ENCODE measurements at regions not wholly inside any gene's neighbourhood (a gene's known extent, or its start where the extent isn't known, plus 50 kb on each side); places are given as distances from the start of the nearest gene placed in this dataset.

- no peak for DNase-seq
- no peak overlapping the region for H3K27ac ChIP-seq
- intact Hi-C loops (cut with DNase I; ENCODE audit: low total_unique reads): no loop called here
- 71 to 82% (median 77%) methylated on average over 5 of the region's 5 CpGs for WGBS, 5 donors
- TF ChIP-seq CTCF (IDR thresholded peaks at IDR 0.05) (no peak), POLR2AphosphoS5 (IDR thresholded peaks at IDR 0.05) (no peak), EP300 (IDR thresholded peaks at IDR 0.05) (no peak), POLR2A (IDR thresholded peaks at IDR 0.05) (no peak)
- no peaks in the 10 kb centered on the region for H3K4me1 ChIP-seq
- H3K27me3 ChIP-seq: no peaks in the 10 kb centered on the region
- no peak overlapping the region for H3K4me3 ChIP-seq
- H3K9me3 ChIP-seq: no peaks in the 10 kb centered on the region
- H3K36me3 ChIP-seq: no peaks in the 10 kb centered on the region
Observed at GRCh38 chr5:15440434-15440833, 59.5 kb upstream of the FBXL7 start.

DNA sequence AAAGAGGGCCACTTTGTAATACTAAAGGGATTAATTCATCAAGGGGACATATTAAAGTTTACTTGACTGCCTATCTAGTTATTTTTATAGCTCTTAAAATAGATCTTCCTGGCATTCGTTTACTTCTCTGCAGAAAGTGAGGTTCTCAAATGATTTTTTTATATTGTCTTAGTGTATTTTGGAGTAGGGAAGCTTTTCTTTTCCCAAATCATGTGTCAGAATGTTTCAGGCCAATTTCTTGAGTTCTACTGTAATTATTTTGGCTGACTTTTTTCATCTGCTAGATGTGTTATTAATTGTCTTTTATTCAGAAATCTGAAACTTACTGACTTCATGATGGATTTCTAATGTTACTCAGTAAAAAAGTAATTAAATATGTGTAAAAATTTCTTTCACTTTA is 60.2 kb upstream of the FBXL7 start:
- DNase-seq: no peak
- no peak overlapping the region for H3K27ac ChIP-seq
- H3K4me1 ChIP-seq: no peaks in the 10 kb centered on the region
- no peaks in the 10 kb centered on the region for H3K36me3 ChIP-seq
- TF ChIP-seq POLR2AphosphoS5 (IDR thresholded peaks at IDR 0.05) (no peak), POLR2A (IDR thresholded peaks at IDR 0.05) (no peak), CTCF (IDR thresholded peaks at IDR 0.05) (no peak), EP300 (IDR thresholded peaks at IDR 0.05) (no peak)
- WGBS, 5 donors: 30 to 66% (median 63%) methylated on average over 1 of the region's 1 CpG
- no peaks in the 10 kb centered on the region for H3K9me3 ChIP-seq
- no peaks in the 10 kb centered on the region for H3K27me3 ChIP-seq
- H3K4me3 ChIP-seq: no peak overlapping the region
- intact Hi-C loops (cut with DNase I; ENCODE audit: low total_unique reads): no loop called here

- intact Hi-C loops (cut with DNase I; ENCODE audit: low total_unique reads): no loop called here
- no peak overlapping the region for H3K27ac ChIP-seq
- H3K4me3 ChIP-seq: no peak overlapping the region
- TF ChIP-seq CTCF (IDR thresholded peaks at IDR 0.05) (no peak), POLR2A (IDR thresholded peaks at IDR 0.05) (no peak), POLR2AphosphoS5 (IDR thresholded peaks at IDR 0.05) (no peak), EP300 (IDR thresholded peaks at IDR 0.05) (no peak)
- no peaks in the 10 kb centered on the region for H3K9me3 ChIP-seq
- H3K27me3 ChIP-seq: no peaks in the 10 kb centered on the region
- H3K36me3 ChIP-seq: no peaks in the 10 kb centered on the region
- 84 to 92% (median 90%) methylated on average over 3 of the region's 3 CpGs for WGBS, 5 donors
- no peak for DNase-seq
- H3K4me1 ChIP-seq: no peaks in the 10 kb centered on the region
Observed at GRCh38 chr5:15433709-15434108, 66.3 kb upstream of the FBXL7 start.

GRCh38 chr5:15431923-15432322 is 68.1 kb upstream of the FBXL7 start:
- intact Hi-C loops (cut with DNase I; ENCODE audit: low total_unique reads): no loop called here
- H3K27me3 ChIP-seq: no peaks in the 10 kb centered on the region
- no peaks in the 10 kb centered on the region for H3K9me3 ChIP-seq
- TF ChIP-seq POLR2AphosphoS5 (IDR thresholded peaks at IDR 0.05) (no peak), EP300 (IDR thresholded peaks at IDR 0.05) (no peak), CTCF (IDR thresholded peaks at IDR 0.05) (no peak), POLR2A (IDR thresholded peaks at IDR 0.05) (no peak)
- WGBS, 5 donors: 47 to 62% (median 53%) methylated on average over 3 of the region's 3 CpGs
- no peaks in the 10 kb centered on the region for H3K36me3 ChIP-seq
- no peak for DNase-seq
- no peaks in the 10 kb centered on the region for H3K4me1 ChIP-seq
- H3K4me3 ChIP-seq: no peak overlapping the region
- no peak overlapping the region for H3K27ac ChIP-seq
